SK-N-SH treated with all-trans-retinoic acid at 6 μM for 48 hours (cell line): ENCODE measurements at regions not wholly inside any gene's neighbourhood (a gene's known extent, or its start where the extent isn't known, plus 50 kb on each side); places are given as distances from the start of the nearest gene placed in this dataset.

Source experiments
- TOX ChIP-seq: fragments of 250-450 bp; sonication (Bioruptor Pico); IDR thresholded peaks from 2 replicates; pipeline ENCODE4 v1.8.0; 2021; ENCODE audit warnings: mild to moderate bottlenecking, moderate library complexity, borderline replicate concordance
- ZC3H10 ChIP-seq: fragments of 250-450 bp; sonication (Bioruptor Pico); IDR thresholded peaks from 2 replicates; pipeline ENCODE4 v1.5.1; 2021; ENCODE audit warnings: mild to moderate bottlenecking, moderate library complexity
- TF ChIP-seq, protein P1 (sequence below): fragments of 250-450 bp; sonication (Bioruptor Pico); IDR thresholded peaks from 2 replicates; pipeline ENCODE4 v1.8.0; 2020; ENCODE audit warnings: mild to moderate bottlenecking, moderate library complexity, borderline replicate concordance
- TF ChIP-seq, protein P2 (sequence below): fragments of 250-450 bp; sonication (Bioruptor Pico); IDR thresholded peaks from 2 replicates; pipeline ENCODE4 v1.8.0; 2021; ENCODE audit warnings: low read depth, mild to moderate bottlenecking, moderate library complexity, borderline replicate concordance

DNA sequence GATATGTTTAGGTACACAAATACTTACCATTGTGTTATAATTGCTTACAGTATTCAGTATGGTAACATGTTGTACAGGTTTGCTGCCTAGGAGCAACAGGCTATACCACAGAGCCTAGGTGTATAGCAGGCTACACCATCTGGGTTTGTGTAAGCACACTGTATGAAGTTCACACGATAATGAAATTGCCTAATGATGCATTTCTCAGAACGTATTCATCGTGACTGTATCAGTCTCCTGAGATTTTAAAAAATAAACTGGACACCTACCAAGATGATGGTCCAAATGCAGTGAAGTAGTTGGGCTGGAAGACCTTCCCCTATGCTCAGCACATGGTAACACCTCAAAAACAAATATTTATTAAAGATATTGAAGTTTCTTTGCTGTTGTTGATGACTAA is 103.3 kb upstream of the NFIB start:
- TF ChIP-seq ZC3H10, result no peak
- TF ChIP-seq, protein P1, sequence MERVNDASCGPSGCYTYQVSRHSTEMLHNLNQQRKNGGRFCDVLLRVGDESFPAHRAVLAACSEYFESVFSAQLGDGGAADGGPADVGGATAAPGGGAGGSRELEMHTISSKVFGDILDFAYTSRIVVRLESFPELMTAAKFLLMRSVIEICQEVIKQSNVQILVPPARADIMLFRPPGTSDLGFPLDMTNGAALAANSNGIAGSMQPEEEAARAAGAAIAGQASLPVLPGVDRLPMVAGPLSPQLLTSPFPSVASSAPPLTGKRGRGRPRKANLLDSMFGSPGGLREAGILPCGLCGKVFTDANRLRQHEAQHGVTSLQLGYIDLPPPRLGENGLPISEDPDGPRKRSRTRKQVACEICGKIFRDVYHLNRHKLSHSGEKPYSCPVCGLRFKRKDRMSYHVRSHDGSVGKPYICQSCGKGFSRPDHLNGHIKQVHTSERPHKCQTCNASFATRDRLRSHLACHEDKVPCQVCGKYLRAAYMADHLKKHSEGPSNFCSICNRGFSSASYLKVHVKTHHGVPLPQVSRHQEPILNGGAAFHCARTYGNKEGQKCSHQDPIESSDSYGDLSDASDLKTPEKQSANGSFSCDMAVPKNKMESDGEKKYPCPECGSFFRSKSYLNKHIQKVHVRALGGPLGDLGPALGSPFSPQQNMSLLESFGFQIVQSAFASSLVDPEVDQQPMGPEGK (CRISPR knock-in tag), result no peak
- TF ChIP-seq, protein P2, sequence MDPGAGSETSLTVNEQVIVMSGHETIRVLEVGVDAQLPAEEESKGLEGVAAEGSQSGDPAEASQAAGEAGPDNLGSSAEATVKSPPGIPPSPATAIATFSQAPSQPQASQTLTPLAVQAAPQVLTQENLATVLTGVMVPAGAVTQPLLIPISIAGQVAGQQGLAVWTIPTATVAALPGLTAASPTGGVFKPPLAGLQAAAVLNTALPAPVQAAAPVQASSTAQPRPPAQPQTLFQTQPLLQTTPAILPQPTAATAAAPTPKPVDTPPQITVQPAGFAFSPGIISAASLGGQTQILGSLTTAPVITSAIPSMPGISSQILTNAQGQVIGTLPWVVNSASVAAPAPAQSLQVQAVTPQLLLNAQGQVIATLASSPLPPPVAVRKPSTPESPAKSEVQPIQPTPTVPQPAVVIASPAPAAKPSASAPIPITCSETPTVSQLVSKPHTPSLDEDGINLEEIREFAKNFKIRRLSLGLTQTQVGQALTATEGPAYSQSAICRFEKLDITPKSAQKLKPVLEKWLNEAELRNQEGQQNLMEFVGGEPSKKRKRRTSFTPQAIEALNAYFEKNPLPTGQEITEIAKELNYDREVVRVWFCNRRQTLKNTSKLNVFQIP (CRISPR knock-in tag), result no peak
- TF ChIP-seq TOX, result no peak
